Upper lobe of right lung (tissue), 1 donor: ENCODE measurements at regions not wholly inside any gene's neighbourhood (a gene's known extent, or its start where the extent isn't known, plus 50 kb on each side); places are given as distances from the start of the nearest gene placed in this dataset.

Source experiments
- ATAC-seq: fragments of 200-7000 bp; cut with Tn5 transposase; one replicate; pipeline ENCODE4 v1.9.1; 2020; ENCODE audit warnings: mild to moderate bottlenecking, moderate library complexity
- DNase-seq: peaks from one replicate; pipeline ENCODE4 v3.0.0-alpha.2; 2020
- H3K27ac ChIP-seq: fragments of 200-600 bp; one replicate; pipeline ENCODE4 v1.8.0; 2022
- H3K27me3 ChIP-seq: fragments of 200-600 bp; one replicate; pipeline ENCODE4 v1.8.0; 2022; ENCODE audit warnings: mild to moderate bottlenecking
- H3K36me3 ChIP-seq: fragments of 200-600 bp; one replicate; pipeline ENCODE4 v1.8.0; 2022
- H3K4me1 ChIP-seq: fragments of 200-600 bp; one replicate; pipeline ENCODE4 v1.8.0; 2022
- H3K4me3 ChIP-seq: fragments of 200-600 bp; one replicate; pipeline ENCODE4 v1.8.0; 2022; ENCODE audit warnings: mild to moderate bottlenecking
- H3K9me3 ChIP-seq: fragments of 200-600 bp; one replicate; pipeline ENCODE4 v1.8.0; 2022
- intact Hi-C: fragments of 100-400 bp; cut with DNase I; formaldehyde crosslinking; loops from one replicate; pipeline ENCODE4 v1.11.0; 2022
- TF ChIP-seq, protein P1 (sequence below): fragments of 200-600 bp; IDR thresholded peaks from one replicate; pipeline ENCODE4 v1.8.0; 2022; ENCODE audit warnings: antibody characterized with exemption
- donor health status: DM: no; HTN: yes; CAD: no; lungs with severe emphysema.

DNA sequence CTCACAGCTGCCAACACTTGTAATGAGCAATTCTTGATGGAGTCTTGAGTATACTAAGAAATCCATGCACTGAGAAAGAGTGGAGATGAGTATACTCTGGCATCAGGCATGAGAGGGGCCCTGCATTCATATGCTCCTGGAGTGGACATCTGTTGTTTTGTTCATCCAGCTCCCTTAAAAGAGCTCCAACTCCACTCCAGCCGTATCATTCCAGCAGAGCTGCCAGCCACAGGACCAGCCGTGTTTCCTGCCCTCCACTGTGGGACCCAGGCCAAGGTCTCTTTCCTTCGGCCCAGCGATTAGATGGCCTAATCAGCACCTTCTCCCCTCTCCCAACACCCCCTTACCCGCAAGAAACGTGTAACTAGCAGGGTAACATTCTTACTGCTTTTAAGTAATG is 144.5 kb downstream of the OMA1 start:
- DNase-seq (no peak), ATAC-seq (no peak)
- intact Hi-C loops: no loop called here
- H3K9me3 ChIP-seq: no peaks in the 10 kb centered on the region
- H3K36me3 ChIP-seq: no peaks in the 10 kb centered on the region
- H3K4me1 ChIP-seq: no peaks in the 10 kb centered on the region
- H3K27me3 ChIP-seq: no peaks in the 10 kb centered on the region
- TF ChIP-seq, protein P1, sequence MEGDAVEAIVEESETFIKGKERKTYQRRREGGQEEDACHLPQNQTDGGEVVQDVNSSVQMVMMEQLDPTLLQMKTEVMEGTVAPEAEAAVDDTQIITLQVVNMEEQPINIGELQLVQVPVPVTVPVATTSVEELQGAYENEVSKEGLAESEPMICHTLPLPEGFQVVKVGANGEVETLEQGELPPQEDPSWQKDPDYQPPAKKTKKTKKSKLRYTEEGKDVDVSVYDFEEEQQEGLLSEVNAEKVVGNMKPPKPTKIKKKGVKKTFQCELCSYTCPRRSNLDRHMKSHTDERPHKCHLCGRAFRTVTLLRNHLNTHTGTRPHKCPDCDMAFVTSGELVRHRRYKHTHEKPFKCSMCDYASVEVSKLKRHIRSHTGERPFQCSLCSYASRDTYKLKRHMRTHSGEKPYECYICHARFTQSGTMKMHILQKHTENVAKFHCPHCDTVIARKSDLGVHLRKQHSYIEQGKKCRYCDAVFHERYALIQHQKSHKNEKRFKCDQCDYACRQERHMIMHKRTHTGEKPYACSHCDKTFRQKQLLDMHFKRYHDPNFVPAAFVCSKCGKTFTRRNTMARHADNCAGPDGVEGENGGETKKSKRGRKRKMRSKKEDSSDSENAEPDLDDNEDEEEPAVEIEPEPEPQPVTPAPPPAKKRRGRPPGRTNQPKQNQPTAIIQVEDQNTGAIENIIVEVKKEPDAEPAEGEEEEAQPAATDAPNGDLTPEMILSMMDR: no peak
- no peak overlapping the region for H3K27ac ChIP-seq
- no peak overlapping the region for H3K4me3 ChIP-seq

DNA sequence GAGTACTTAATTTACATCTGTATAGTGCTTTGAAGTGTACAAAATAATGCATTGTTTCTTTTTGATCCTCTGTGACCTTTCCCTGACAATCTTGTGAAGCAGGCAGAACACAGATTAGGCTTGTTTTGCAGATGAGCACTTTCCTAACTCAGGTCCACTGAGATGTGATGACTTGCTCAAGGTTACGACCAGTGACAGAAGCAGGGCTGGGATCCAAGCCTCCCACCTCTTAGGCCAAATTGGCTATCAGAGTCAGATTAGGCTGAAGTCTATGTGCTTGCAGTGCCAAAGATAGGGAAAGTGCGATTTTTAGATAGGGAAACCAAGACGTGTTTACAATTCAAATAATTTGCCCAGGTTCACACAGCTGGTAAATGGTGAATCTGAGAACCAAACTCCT is 147.3 kb downstream of the OMA1 start:
- DNase-seq (no peak), ATAC-seq (no peak)
- no peak overlapping the region for H3K4me3 ChIP-seq
- H3K27me3 ChIP-seq: no peaks in the 10 kb centered on the region
- intact Hi-C loops: no loop called here
- no peaks in the 10 kb centered on the region for H3K9me3 ChIP-seq
- no peak overlapping the region for H3K27ac ChIP-seq
- TF ChIP-seq, protein P1: no peak
- no peaks in the 10 kb centered on the region for H3K36me3 ChIP-seq
- H3K4me1 ChIP-seq: no peaks in the 10 kb centered on the region

DNA sequence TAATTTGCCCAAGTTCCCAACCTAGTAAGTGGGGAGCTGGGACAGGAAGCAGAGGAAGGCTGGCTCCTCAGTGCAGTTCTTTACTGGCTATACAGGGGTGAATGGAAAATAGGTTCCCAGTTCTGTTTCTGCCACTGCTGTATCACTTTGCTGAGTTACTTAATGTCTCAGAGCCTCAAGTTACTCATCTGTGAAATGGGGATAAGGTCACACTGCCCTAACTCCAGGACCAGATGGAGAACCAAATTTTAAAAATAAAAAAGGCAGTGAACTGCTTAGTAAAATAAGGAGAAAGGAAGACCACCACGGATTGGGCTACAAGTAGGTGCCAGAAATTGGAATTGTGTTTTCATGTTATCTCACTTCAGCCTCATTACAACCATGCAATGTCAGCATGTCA is 147.8 kb downstream of the OMA1 start:
- H3K27me3 ChIP-seq: no peaks in the 10 kb centered on the region
- intact Hi-C loops: no loop called here

DNA sequence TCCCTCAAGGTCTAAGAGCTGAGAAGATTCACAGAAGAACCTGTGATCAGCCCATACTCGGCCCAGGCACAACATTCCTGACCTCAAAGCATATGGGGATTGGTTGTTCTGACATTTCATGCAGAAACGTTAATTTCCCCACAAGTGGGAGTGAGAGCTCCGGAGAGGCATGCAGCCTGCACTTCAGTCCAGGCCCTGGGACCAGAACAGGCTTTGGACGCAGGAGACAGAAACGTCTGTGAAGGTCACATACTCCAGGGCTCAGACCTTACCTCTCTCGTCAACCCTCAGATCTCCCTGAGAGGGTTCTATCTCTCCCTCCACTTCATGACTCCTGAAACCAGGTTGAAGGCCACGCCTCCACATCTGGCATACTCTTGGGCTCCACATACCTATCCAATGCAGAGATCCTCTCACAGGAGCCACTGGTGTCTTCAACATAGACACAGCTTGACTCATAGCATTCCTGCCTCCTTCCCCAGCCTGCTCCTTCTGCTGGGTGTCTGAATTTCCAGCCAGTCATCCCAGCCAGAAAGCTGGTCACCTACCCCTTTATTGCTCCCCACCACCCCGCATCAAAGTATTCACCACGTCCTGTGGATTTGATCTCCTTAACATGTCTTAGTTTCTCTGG is 149.2 kb downstream of the OMA1 start:
- no peak overlapping the region for H3K4me3 ChIP-seq
- H3K27ac ChIP-seq: no peak overlapping the region
- TF ChIP-seq, protein P1: no peak
- H3K9me3 ChIP-seq: no peaks in the 10 kb centered on the region
- DNase-seq (no peak), ATAC-seq (no peak)
- no peaks in the 10 kb centered on the region for H3K27me3 ChIP-seq
- H3K36me3 ChIP-seq: no peaks in the 10 kb centered on the region
- H3K4me1 ChIP-seq: no peaks in the 10 kb centered on the region
- intact Hi-C loops: no loop called here

More for the DNA sequence above, 147.8 kb downstream of the OMA1 start:
- TF ChIP-seq, protein P1: no peak
- H3K4me1 ChIP-seq: no peaks in the 10 kb centered on the region
- no peak overlapping the region for H3K4me3 ChIP-seq
- ATAC-seq: no peak
- no peak overlapping the region for H3K27ac ChIP-seq
- H3K9me3 ChIP-seq: no peaks in the 10 kb centered on the region
- no peaks in the 10 kb centered on the region for H3K36me3 ChIP-seq
- no peak for DNase-seq

DNA sequence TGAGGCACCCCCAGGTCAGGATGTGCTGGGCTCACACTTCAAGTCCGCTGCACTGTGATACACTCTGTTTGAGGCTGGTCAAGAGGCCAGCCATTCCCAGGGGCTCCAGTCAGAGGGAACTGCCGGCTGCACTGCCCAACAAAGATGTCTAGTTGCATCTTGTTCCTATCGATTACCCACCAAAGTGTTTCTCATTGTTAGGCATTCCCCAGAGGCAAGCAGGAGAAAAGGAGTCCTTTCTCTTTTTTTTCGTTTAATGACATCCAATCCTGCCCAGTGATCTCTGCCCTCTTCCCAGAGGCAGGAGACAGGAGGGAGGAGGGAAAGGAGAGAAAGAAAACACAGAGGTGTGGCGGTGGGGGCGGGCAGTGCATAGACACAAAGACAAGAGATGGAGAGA is 150.4 kb downstream of the OMA1 start:
- Histone ChIP-seq H3K27me3 (no peaks in the 10 kb centered on the region), H3K4me3 (no peak overlapping the region), H3K4me1 (no peaks in the 10 kb centered on the region), H3K36me3 (no peaks in the 10 kb centered on the region), H3K9me3 (no peaks in the 10 kb centered on the region), H3K27ac (no peak overlapping the region)
- DNase-seq: no peak
- TF ChIP-seq, protein P1: no peak
- ATAC-seq: no peak
- intact Hi-C loops: no loop called here

DNA sequence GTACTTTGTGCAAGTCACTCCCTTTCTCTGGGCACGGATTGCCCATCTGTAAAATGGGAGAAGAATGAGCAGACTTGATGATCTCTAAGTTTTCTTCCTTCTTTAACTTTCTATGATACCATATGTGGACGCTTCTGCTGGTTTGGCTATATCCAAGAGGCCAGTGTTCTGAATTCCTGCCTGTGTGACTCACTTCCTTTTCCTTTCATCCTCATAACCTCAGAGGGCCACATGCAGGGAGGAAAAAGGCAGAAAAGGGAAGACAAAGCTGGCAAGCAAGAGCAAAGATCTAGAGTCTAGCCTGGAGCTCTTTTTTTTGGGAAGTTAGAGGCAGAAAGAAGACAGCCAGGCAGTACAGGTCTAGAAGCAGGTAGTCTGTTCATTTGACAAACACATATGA is 151.2 kb downstream of the OMA1 start:
- H3K27ac ChIP-seq: no peak overlapping the region
- no peak overlapping the region for H3K4me3 ChIP-seq
- H3K36me3 ChIP-seq: no peaks in the 10 kb centered on the region
- TF ChIP-seq, protein P1: no peak
- intact Hi-C loops: no loop called here
- ATAC-seq (no peak), DNase-seq (no peak)
- H3K9me3 ChIP-seq: no peaks in the 10 kb centered on the region
- H3K4me1 ChIP-seq: no peaks in the 10 kb centered on the region
- no peaks in the 10 kb centered on the region for H3K27me3 ChIP-seq
